H9 (cell line): ENCODE measurements at regions not wholly inside any gene's neighbourhood (a gene's known extent, or its start where the extent isn't known, plus 50 kb on each side); places are given as distances from the start of the nearest gene placed in this dataset.

Experiments
- DNase-seq: peaks from one replicate; pipeline ENCODE4 v3.0.0-alpha.2; 2017
- H2AFZ ChIP-seq: one replicate; pipeline ENCODE4 v1.6.1; 2013; ENCODE audit warnings: mild to moderate bottlenecking, low read length, control low read depth, moderate library complexity
- H2AK5ac ChIP-seq: 2 replicates; pipeline ENCODE4 v1.6.1; 2013; ENCODE audit warnings: low read length, control low read depth, mixed read lengths; ENCODE audit not compliant: insufficient read length
- H2BK120ac ChIP-seq: one replicate; pipeline ENCODE4 v1.6.1; 2013; ENCODE audit warnings: low read depth, mild to moderate bottlenecking, low read length, control low read depth, inconsistent platforms; ENCODE audit not compliant: poor library complexity, severe bottlenecking
- H2BK12ac ChIP-seq: 2 replicates; pipeline ENCODE4 v1.6.1; 2013; ENCODE audit warnings: low read length, control low read depth, mixed read lengths, low read depth; ENCODE audit not compliant: insufficient read length
- H2BK15ac ChIP-seq: 2 replicates; pipeline ENCODE4 v1.6.1; 2013; ENCODE audit warnings: low read depth, low read length, control low read depth
- H2BK20ac ChIP-seq: one replicate; pipeline ENCODE4 v1.6.1; 2013; ENCODE audit warnings: low read depth, mild to moderate bottlenecking, low read length, control low read depth, inconsistent platforms; ENCODE audit not compliant: poor library complexity, severe bottlenecking
- H2BK5ac ChIP-seq: 2 replicates; pipeline ENCODE4 v1.6.1; 2013; ENCODE audit warnings: low read length, control low read depth, mixed read lengths; ENCODE audit not compliant: insufficient read length
- H3K14ac ChIP-seq: 2 replicates; pipeline ENCODE4 v1.6.1; 2013; ENCODE audit warnings: low read length, control low read depth; ENCODE audit not compliant: insufficient read depth
- H3K18ac ChIP-seq: 2 replicates; pipeline ENCODE4 v1.6.1; 2013; ENCODE audit warnings: low read depth, mild to moderate bottlenecking, mixed read lengths, low read length, control low read depth; ENCODE audit not compliant: insufficient read length
- H3K23ac ChIP-seq: 2 replicates; pipeline ENCODE4 v1.6.1; 2013; ENCODE audit warnings: low read length, control low read depth, mixed read lengths, low read depth; ENCODE audit not compliant: insufficient read length
- H3K23me2 ChIP-seq: 2 replicates; pipeline ENCODE4 v1.6.1; 2013; ENCODE audit warnings: low read depth, mild to moderate bottlenecking, mixed read lengths, low read length, control low read depth; ENCODE audit not compliant: insufficient read length, poor library complexity, severe bottlenecking
- H3K27ac ChIP-seq: 2 replicates; pipeline ENCODE4 v1.5.1; 2013; ENCODE audit warnings: low read length, control low read depth, mixed read lengths, low read depth; ENCODE audit not compliant: insufficient read length
- H3K27me3 ChIP-seq: 2 replicates; pipeline ENCODE4 v1.6.1; 2013; ENCODE audit warnings: low read length, control low read depth, inconsistent platforms; ENCODE audit not compliant: insufficient read depth
- H3K4ac ChIP-seq: 2 replicates; pipeline ENCODE4 v1.6.1; 2013; ENCODE audit warnings: low read depth, mild to moderate bottlenecking, control low read depth, inconsistent platforms, low read length, moderate library complexity
- H3K4me1 ChIP-seq: 2 replicates; pipeline ENCODE4 v1.6.1; 2013; ENCODE audit warnings: low read length, control low read depth, inconsistent platforms; ENCODE audit not compliant: insufficient read depth
- H3K4me2 ChIP-seq: 2 replicates; pipeline ENCODE4 v1.6.1; 2013; ENCODE audit warnings: low read length, control low read depth, mixed read lengths; ENCODE audit not compliant: insufficient read length, insufficient read depth
- H3K56ac ChIP-seq: 2 replicates; pipeline ENCODE4 v1.6.1; 2013; ENCODE audit warnings: low read depth, mild to moderate bottlenecking, mixed read lengths, low read length, control low read depth; ENCODE audit not compliant: insufficient read length
- H3K79me1 ChIP-seq: 2 replicates; pipeline ENCODE4 v1.6.1; 2013; ENCODE audit warnings: low read depth, mild to moderate bottlenecking, moderate library complexity, low read length, control low read depth, inconsistent platforms; ENCODE audit not compliant: insufficient read depth, poor library complexity, severe bottlenecking
- H3K79me2 ChIP-seq: 2 replicates; pipeline ENCODE4 v1.6.1; 2013; ENCODE audit warnings: low read length, control low read depth, inconsistent platforms; ENCODE audit not compliant: insufficient read depth
- H3K9ac ChIP-seq: 2 replicates; pipeline ENCODE4 v1.6.1; 2013; ENCODE audit warnings: low read length, control low read depth, mixed read lengths; ENCODE audit not compliant: insufficient read length; ENCODE audit errors: extremely low read depth
- H3K9me3 ChIP-seq: one replicate; pipeline ENCODE4 v1.6.1; 2013; ENCODE audit warnings: low read depth, low read length, inconsistent platforms; ENCODE audit not compliant: control insufficient read depth
- H3T11ph ChIP-seq: one replicate; pipeline ENCODE4 v1.6.1; 2013; ENCODE audit warnings: mild to moderate bottlenecking, low read length, control low read depth, inconsistent platforms
- H4K20me1 ChIP-seq: one replicate; pipeline ENCODE4 v1.6.1; 2013; ENCODE audit not compliant: control insufficient read depth, insufficient read length, insufficient read depth
- H4K5ac ChIP-seq: 2 replicates; pipeline ENCODE4 v1.6.1; 2013; ENCODE audit warnings: low read depth, mild to moderate bottlenecking, mixed read lengths, low read length, control low read depth; ENCODE audit not compliant: insufficient read length
- H4K8ac ChIP-seq: replicated peaks from 2 replicates; pipeline ENCODE4 v1.6.1; 2013; ENCODE audit warnings: low read length, control low read depth, mixed read lengths, low read depth; ENCODE audit not compliant: insufficient read length
- H4K91ac ChIP-seq: 2 replicates; pipeline ENCODE4 v1.6.1; 2013; ENCODE audit warnings: low read depth, mild to moderate bottlenecking, moderate library complexity, mixed read lengths, low read length, control low read depth; ENCODE audit not compliant: insufficient read length
- H3K27ac Mint-ChIP-seq, 3 experiments: 2 replicates in 2 of 3; 3 replicates in 1 of 3; pipeline ENCODE4 v1.8.0; 2020 to 2021; ENCODE audit warnings: mixed read lengths in 3 of 3, mild to moderate bottlenecking in 1 of 3, moderate library complexity in 1 of 3
- H3K27me3 Mint-ChIP-seq: 2 replicates; pipeline ENCODE4 v1.8.0; 2021; ENCODE audit warnings: low read depth, mild to moderate bottlenecking, moderate library complexity, mixed read lengths
- H3K36me3 Mint-ChIP-seq, 3 experiments: 2 replicates in 2 of 3; 3 replicates in 1 of 3; pipeline ENCODE4 v1.8.0; 2020 to 2021; ENCODE audit warnings: low read depth in 3 of 3, mixed read lengths in 3 of 3; ENCODE audit not compliant: insufficient read depth in 1 of 3
- H3K4me1 Mint-ChIP-seq, 2 experiments: 2 replicates each; pipeline ENCODE4 v1.8.0; 2020; ENCODE audit warnings: mixed read lengths in 2 of 2
- H3K4me3 Mint-ChIP-seq, 2 experiments: 2 replicates in 1 of 2; 3 replicates in 1 of 2; pipeline ENCODE4 v1.8.0; 2020 to 2021; ENCODE audit warnings: mild to moderate bottlenecking in 2 of 2, mixed read lengths in 2 of 2, moderate library complexity in 1 of 2
- H3K9me3 Mint-ChIP-seq, 2 experiments: 2 replicates in 1 of 2; 3 replicates in 1 of 2; pipeline ENCODE4 v1.8.0; 2020; ENCODE audit warnings: mild to moderate bottlenecking in 2 of 2, mixed read lengths in 2 of 2, moderate library complexity in 1 of 2
- CTCF ChIP-seq: fragments of 200-600 bp; sonication (generic); conservative IDR thresholded peaks from 3 replicates; pipeline ENCODE4 v1.8.0; 2021; ENCODE audit warnings: antibody characterized with exemption, mild to moderate bottlenecking
- WGBS: extraction: QIAGEN DNeasy Blood & Tissue Kit; methylation state at CpG from one replicate; pipeline ENCODE4 v1.1.7; 2013; ENCODE audit warnings: missing lambda C conversion rate, low lambda C conversion rate, mixed read lengths; ENCODE audit not compliant: insufficient read length; ENCODE audit errors: extremely low coverage; 5-methylcytosine and 5-hydroxymethylcytosine counted together

- H3K9ac ChIP-seq: no peak overlapping the region
- no peak overlapping the region for H3K14ac ChIP-seq
- no peak overlapping the region for H3K4me2 ChIP-seq
- H3K4ac ChIP-seq: no peak overlapping the region
- H3K27me3 ChIP-seq: no peaks in the 10 kb centered on the region
- peaks cover 0 to 5% of the 10 kb centered on the region in 2 experiments; a peak in 3 of 5 replicates for H3K9me3 Mint-ChIP-seq
- H3K79me1 ChIP-seq: no peaks in the 10 kb centered on the region
- H2BK15ac ChIP-seq: no peak overlapping the region
- H3K4me1 ChIP-seq: no peaks in the 10 kb centered on the region
- TF ChIP-seq CTCF: no peak
- WGBS: no CpG with 5 or more reads among the region's 4 CpGs
- no peak overlapping the region for H2BK12ac ChIP-seq
- no peak overlapping the region for H2BK20ac ChIP-seq
- H3T11ph ChIP-seq: no peak overlapping the region
- no peak overlapping the region for H4K8ac ChIP-seq
- H2BK5ac ChIP-seq: no peak overlapping the region
- no peak overlapping the region for H2AK5ac ChIP-seq
- H3K23me2 ChIP-seq: no peaks in the 10 kb centered on the region
- H3K79me2 ChIP-seq: no peaks in the 10 kb centered on the region
- H3K36me3 Mint-ChIP-seq: no peaks in the 10 kb centered on the region
- no peak overlapping the region for H3K56ac ChIP-seq
- no peak overlapping the region for H4K91ac ChIP-seq
- no peak overlapping the region for H2BK120ac ChIP-seq
- H3K27ac ChIP-seq: no peak overlapping the region
- no peak overlapping the region for H3K18ac ChIP-seq
- H3K4me1 Mint-ChIP-seq: peaks cover 0 to 3% of the 10 kb centered on the region in 2 experiments; a peak in 2 of 4 replicates
- no peak overlapping the region for H4K5ac ChIP-seq
- DNase-seq: no peak
- no peaks in the 10 kb centered on the region for H3K9me3 ChIP-seq
- H3K27ac Mint-ChIP-seq: no peak overlapping the region
- H2AFZ ChIP-seq: no peak overlapping the region
- no peak overlapping the region for H3K23ac ChIP-seq
- H3K4me3 Mint-ChIP-seq: no peak overlapping the region
- H4K20me1 ChIP-seq: no peaks in the 10 kb centered on the region
- peaks cover 13% of the 10 kb centered on the region for H3K27me3 Mint-ChIP-seq
Observed at GRCh38 chr6:51349857-51350256, 531.2 kb downstream of the TFAP2B start.
